Endothelial cell of umbilical vein (primary cell): ENCODE measurements at regions not wholly inside any gene's neighbourhood (a gene's known extent, or its start where the extent isn't known, plus 50 kb on each side); places are given as distances from the start of the nearest gene placed in this dataset.

Experiments used
- BruUV-seq: library from RNA; stranded (reverse); fragments of 400-500 nt; replicated peaks from 2 replicates; lab custom pipeline; 2021; lab: Mats Ljungman, UMichigan
- CTCF ChIA-PET: fragments of 300-600, 350-600 bp; sonication (Branson Sonifier 250); formaldehyde crosslinking; loops from one replicate; lab custom pipeline; 2021; ENCODE audit warnings: antibody characterized with exemption, inconsistent platforms; lab: Charles Lee
- POLR2A ChIA-PET: fragments of 300-600, 350-600 bp; sonication (Branson Sonifier 250); formaldehyde crosslinking; loops from one replicate; lab custom pipeline; 2021; ENCODE audit warnings: antibody characterized with exemption, inconsistent platforms; lab: Charles Lee
- DNase-seq: peaks from one replicate; pipeline ENCODE4 v3.0.0-alpha.2; 2011; ENCODE audit warnings: low read depth, low spot score
- FAIRE-seq: peaks from 2 replicates; lab custom pipeline; 2011; peaks lifted over from hg19 to GRCh38; lab: Jason Lieb, UNC
- H2AFZ ChIP-seq: 2 replicates; pipeline ENCODE4 v1.6.0; 2012; ENCODE audit warnings: low read depth, low read length, control low read depth, inconsistent platforms
- H3K27ac ChIP-seq: 2 replicates; pipeline ENCODE4 v1.5.1; 2011; ENCODE audit warnings: low read depth, mild to moderate bottlenecking, control low read depth, low read length, moderate library complexity; ENCODE audit not compliant: insufficient read depth
- H3K27me3 ChIP-seq, 2 experiments: 2 replicates each; pipeline versions ENCODE4 v1.6.0 to v1.6.1; 2011; ENCODE audit warnings: low read length in 2 of 2, mixed read lengths in 1 of 2; ENCODE audit not compliant: control insufficient read depth in 2 of 2, insufficient read depth in 2 of 2
- H3K36me3 ChIP-seq, 2 experiments: 2 replicates in 1 of 2; 3 replicates in 1 of 2; pipeline ENCODE4 v1.5.1; 2011; ENCODE audit warnings: low read length in 2 of 2, mild to moderate bottlenecking in 1 of 2, moderate library complexity in 1 of 2; ENCODE audit not compliant: control insufficient read depth in 2 of 2, insufficient read depth in 2 of 2; ENCODE audit errors: extremely low read depth in 1 of 2
- H3K4me1 ChIP-seq: 3 replicates; pipeline ENCODE4 v1.5.1; 2011; ENCODE audit warnings: mild to moderate bottlenecking, low read length; ENCODE audit not compliant: control insufficient read depth, insufficient read depth; ENCODE audit errors: extremely low read depth
- H3K4me2 ChIP-seq: 2 replicates; pipeline ENCODE4 v1.6.1; 2011; ENCODE audit warnings: low read length, control low read depth, mixed read lengths; ENCODE audit not compliant: insufficient read depth
- H3K4me3 ChIP-seq, 3 experiments: fragments of 200-600 bp in 1 of 3; sonication (generic), shearing (Covaris generic) in 1 of 3; replicated peaks in 1 of 3; 2 replicates each; pipeline ENCODE4 v1.5.1; 2011 to 2016; ENCODE audit warnings: control low read depth in 3 of 3, low read length in 3 of 3, mild to moderate bottlenecking in 2 of 3, inconsistent platforms in 1 of 3, low read depth in 1 of 3, moderate library complexity in 1 of 3; ENCODE audit not compliant: insufficient read depth in 1 of 3
- H3K79me2 ChIP-seq: 2 replicates; pipeline ENCODE4 v1.6.0; 2012; ENCODE audit warnings: low read length, inconsistent platforms; ENCODE audit not compliant: control insufficient read depth, insufficient read depth
- H3K9ac ChIP-seq: replicated peaks from 2 replicates; pipeline ENCODE3; 2011; ENCODE audit warnings: low read length, control low read depth; ENCODE audit not compliant: insufficient read depth; ENCODE audit errors: extremely low read depth
- H3K9me1 ChIP-seq: replicated peaks from 3 replicates; pipeline ENCODE4 v1.6.0; 2011; ENCODE audit warnings: mild to moderate bottlenecking, low read length; ENCODE audit not compliant: control insufficient read depth, insufficient read depth; ENCODE audit errors: extremely low read depth
- H3K9me3 ChIP-seq: replicated peaks from 2 replicates; pipeline ENCODE4 v1.5.1; 2012; ENCODE audit warnings: low read length, inconsistent platforms; ENCODE audit not compliant: control insufficient read depth, insufficient read depth
- H4K20me1 ChIP-seq: replicated peaks from 2 replicates; pipeline ENCODE3; 2011; ENCODE audit warnings: mild to moderate bottlenecking, low read length; ENCODE audit not compliant: control insufficient read depth, insufficient read depth; ENCODE audit errors: extremely low read depth
- EZH2 ChIP-seq: IDR thresholded peaks from 2 replicates; pipeline ENCODE4 v1.6.1; 2012; ENCODE audit warnings: borderline replicate concordance, low read depth, mild to moderate bottlenecking, moderate library complexity, low read length, inconsistent platforms; ENCODE audit not compliant: severe bottlenecking
- FOS ChIP-seq: IDR thresholded peaks from 2 replicates; pipeline ENCODE4 v1.6.1; 2011; ENCODE audit warnings: mild to moderate bottlenecking, low read length, moderate library complexity, borderline replicate concordance; ENCODE audit not compliant: insufficient read depth
- GATA2 ChIP-seq: IDR thresholded peaks from 2 replicates; pipeline ENCODE4 v1.7.0; 2011; ENCODE audit warnings: low read depth, mild to moderate bottlenecking, moderate library complexity, mixed read lengths, low read length; ENCODE audit not compliant: insufficient read length, insufficient read depth
- JUN ChIP-seq: IDR thresholded peaks from 2 replicates; pipeline ENCODE4 v1.6.1; 2011; ENCODE audit warnings: borderline replicate concordance, low read depth; ENCODE audit not compliant: insufficient read length, insufficient read depth
- MYC ChIP-seq: IDR thresholded peaks from one replicate; pipeline ENCODE4 v1.6.1; 2011; ENCODE audit warnings: mild to moderate bottlenecking, low read depth, low read length
- POLR2A ChIP-seq: IDR thresholded peaks from 2 replicates; pipeline ENCODE4 v1.6.1; 2012; ENCODE audit warnings: low read depth, mild to moderate bottlenecking, control low read depth, low read length
- POLR2AphosphoS5 ChIP-seq: IDR thresholded peaks from 2 replicates; pipeline ENCODE4 v1.6.1; 2012; ENCODE audit warnings: low read depth, mild to moderate bottlenecking, control low read depth, low read length, moderate library complexity; ENCODE audit not compliant: insufficient read depth
- dilution Hi-C: fragments of 300-500 bp; cut with MboI; formaldehyde crosslinking; loops from one replicate; pipeline ENCODE4 v1.15.0; 2019; ENCODE audit warnings: low sequenced_read_pairs; ENCODE audit not compliant: extremely low pct_ligation_motif_present
- intact Hi-C: fragments of 100-400 bp; cut with micrococcal nuclease; formaldehyde crosslinking; loops from one replicate; pipeline ENCODE4 v1.10.0; 2022
- TF ChIP-seq, protein P1 (sequence below): IDR thresholded peaks from 2 replicates; pipeline ENCODE4 v1.6.1; 2011; ENCODE audit not compliant: insufficient read depth, insufficient read length
- TF ChIP-seq, protein P2 (sequence below), 2 donors: IDR thresholded peaks; 1 replicate in 1 of 2; 2 replicates in 1 of 2; pipeline ENCODE4 v1.5.1; 2011; ENCODE audit warnings: low read length in 2 of 2, mild to moderate bottlenecking in 2 of 2, moderate library complexity in 2 of 2, control low read depth in 1 of 2, inconsistent platforms in 1 of 2, low read depth in 1 of 2; ENCODE audit not compliant: insufficient read depth in 1 of 2; ENCODE audit errors: extremely low read depth in 1 of 2

DNA sequence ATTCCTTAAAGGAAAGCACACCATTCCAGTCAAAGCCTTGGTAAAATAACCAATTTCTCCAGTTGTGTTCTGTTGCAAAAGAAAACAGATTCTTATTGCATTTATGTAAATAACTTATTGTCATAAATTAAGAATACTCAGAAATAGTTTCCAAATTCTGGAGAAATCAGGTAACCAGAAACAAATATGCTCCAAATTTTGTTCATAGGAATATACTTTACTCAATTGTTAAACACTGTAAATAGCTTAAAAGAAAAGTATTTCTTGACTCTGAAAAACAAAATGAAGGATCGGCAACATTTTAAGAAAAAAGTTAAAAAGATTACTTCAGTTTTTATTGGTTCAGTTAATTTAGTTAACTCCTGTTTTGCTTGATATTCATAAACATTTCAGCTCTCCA is 67.1 kb upstream of the PIK3CG start:
- intact Hi-C loops, result no loop called here
- no peaks in the 10 kb centered on the region for H3K36me3 ChIP-seq
- FAIRE-seq, result no peak

More for the DNA sequence above, 67.1 kb upstream of the PIK3CG start:
- H3K4me1 ChIP-seq, result no peaks in the 10 kb centered on the region
- POLR2A ChIA-PET, result no interaction called here
- no peak overlapping the region for H3K9ac ChIP-seq
- CTCF ChIA-PET, result interaction anchor here (2.2 kb wide), 1 partner anchor 352 kb away, joined by 6 read pairs; no protein-coding TSS in a partner anchor
- H3K27me3 ChIP-seq, result peaks cover 3 to 13% of the 10 kb centered on the region in 2 experiments
- H3K27ac ChIP-seq, result no peak overlapping the region
- H2AFZ ChIP-seq, result no peak overlapping the region
- dilution Hi-C loops, result no loop called here
- TF ChIP-seq FOS (no peak), GATA2 (no peak), POLR2A (no peak), JUN (no peak), EZH2 (no peak), POLR2AphosphoS5 (no peak), MYC (no peak)
- TF ChIP-seq, protein P1, sequence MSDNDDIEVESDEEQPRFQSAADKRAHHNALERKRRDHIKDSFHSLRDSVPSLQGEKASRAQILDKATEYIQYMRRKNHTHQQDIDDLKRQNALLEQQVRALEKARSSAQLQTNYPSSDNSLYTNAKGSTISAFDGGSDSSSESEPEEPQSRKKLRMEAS, result no peak
- TF ChIP-seq, protein P2, sequence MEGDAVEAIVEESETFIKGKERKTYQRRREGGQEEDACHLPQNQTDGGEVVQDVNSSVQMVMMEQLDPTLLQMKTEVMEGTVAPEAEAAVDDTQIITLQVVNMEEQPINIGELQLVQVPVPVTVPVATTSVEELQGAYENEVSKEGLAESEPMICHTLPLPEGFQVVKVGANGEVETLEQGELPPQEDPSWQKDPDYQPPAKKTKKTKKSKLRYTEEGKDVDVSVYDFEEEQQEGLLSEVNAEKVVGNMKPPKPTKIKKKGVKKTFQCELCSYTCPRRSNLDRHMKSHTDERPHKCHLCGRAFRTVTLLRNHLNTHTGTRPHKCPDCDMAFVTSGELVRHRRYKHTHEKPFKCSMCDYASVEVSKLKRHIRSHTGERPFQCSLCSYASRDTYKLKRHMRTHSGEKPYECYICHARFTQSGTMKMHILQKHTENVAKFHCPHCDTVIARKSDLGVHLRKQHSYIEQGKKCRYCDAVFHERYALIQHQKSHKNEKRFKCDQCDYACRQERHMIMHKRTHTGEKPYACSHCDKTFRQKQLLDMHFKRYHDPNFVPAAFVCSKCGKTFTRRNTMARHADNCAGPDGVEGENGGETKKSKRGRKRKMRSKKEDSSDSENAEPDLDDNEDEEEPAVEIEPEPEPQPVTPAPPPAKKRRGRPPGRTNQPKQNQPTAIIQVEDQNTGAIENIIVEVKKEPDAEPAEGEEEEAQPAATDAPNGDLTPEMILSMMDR (IDR thresholded peaks at IDR 0.05; ENCODE audit: extremely low read depth in 1 of 2, insufficient read depth in 1 of 2, low read depth in 1 of 2, low read length in 2 of 2), result no peak
- no peaks in the 10 kb centered on the region for H3K9me3 ChIP-seq
- H3K4me2 ChIP-seq, result no peak overlapping the region
- H3K9me1 ChIP-seq, result no peaks in the 10 kb centered on the region
- BruUV-seq, result no TSS peak
- DNase-seq, result no peak
- no peak overlapping the region for H3K4me3 ChIP-seq
- no peaks in the 10 kb centered on the region for H4K20me1 ChIP-seq
- no peaks in the 10 kb centered on the region for H3K79me2 ChIP-seq
